Astrocyte of the hippocampus (primary cell): ENCODE measurements at regions not wholly inside any gene's neighbourhood (a gene's known extent, or its start where the extent isn't known, plus 50 kb on each side); places are given as distances from the start of the nearest gene placed in this dataset.
"Not testable (repeated sequence)": the region's sequence is repeated elsewhere in the genome, so short reads cannot be mapped to it uniquely, and the experiment has no call there.

Experiments
- DNase-seq: peaks from one replicate; pipeline ENCODE4 v3.0.0; 2011; ENCODE audit warnings: low read depth, low spot score

DNA sequence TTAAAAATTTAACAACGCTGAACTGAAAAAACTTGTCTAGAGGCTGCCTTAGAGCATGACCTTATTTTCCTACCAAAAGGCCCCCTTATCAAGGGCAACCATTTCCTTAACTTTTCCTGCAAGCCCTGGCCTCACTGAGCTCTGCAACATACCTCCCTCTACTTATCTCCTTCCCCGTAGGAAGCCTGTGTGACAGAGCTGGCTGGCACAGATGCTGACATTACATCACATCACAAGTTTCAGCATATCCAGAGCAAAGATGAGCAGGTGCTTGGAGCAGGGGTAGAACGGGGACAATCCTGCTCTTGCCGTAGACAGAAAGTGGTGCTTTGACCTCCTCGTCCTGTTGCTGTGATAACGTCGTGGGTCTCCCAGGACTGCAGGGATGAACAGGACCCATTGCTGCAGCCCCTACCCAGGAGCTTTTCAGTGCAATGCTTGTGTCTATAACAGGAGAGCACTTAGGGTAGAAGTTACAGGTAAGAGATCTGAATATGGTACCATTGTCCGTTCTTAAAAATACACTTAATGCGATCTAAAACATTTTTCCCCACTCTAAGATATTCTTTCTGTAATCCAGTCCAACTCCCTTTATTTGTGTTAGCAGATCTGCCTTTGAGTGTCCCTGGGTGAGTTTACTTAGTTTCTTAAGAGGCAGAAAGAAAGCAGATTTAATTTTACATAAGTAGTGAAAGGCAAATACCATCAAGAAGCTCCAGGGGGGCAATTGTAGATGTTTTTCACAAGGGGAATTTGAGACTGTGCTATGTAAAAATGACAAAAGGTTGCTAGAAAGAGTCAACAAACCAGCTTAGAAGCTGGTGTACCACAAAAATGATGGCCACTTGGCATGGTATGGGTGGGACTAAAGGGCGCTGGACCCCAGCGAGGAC lies 101.9 kb upstream of the EFNA5 start:
- DNase-seq = peak; percentile 7

GRCh38 chr5:107771926-107772325 lies 101.2 kb upstream of the EFNA5 start:
- DNase-seq = no peak

GRCh38 chr5:107770051-107770450 lies 99.3 kb upstream of the EFNA5 start:
- no peak for DNase-seq

DNA sequence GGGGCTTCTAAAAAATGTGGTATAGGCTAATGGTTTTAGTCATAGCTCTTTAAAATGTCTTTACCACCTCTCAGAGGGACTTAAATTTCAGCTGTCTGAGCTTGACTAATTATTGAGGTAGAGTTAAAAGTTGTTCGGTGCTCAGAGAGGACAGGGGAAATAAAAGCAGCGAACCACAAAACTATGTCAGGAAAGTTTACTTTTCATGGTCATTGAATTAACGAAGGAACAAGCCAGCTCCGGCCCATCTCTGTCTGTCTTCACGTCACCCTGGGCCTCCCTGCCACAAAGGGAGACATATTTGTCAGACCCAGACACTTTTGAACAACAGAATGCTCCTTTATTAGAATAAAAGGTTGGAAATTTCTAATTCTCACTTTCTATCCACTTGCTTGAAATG lies 98.8 kb upstream of the EFNA5 start:
- DNase-seq = peak; percentile 15

- DNase-seq = no peak
Measured at GRCh38 chr5:107766972-107767371, 96.2 kb upstream of the EFNA5 start.

DNA sequence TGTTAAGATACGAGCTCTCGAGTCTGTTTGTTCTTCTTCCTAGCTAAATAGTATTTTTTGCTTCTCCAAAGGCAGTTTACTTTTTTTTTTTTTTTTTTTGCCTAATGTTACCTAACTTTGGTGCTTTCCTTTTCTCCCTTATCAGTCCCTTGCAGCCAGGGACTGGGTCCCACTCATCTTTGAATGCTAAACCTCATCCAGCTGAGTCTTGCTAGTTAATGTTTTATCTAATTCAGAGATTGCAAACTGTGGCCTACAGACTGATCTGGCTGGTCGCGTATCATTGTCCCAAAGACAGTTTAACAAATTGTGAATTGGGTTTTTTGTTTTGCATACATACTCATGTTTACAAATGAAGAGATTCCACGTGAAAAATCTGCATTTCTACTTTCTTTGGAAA lies 95.7 kb upstream of the EFNA5 start:
- no peak for DNase-seq

- no peak for DNase-seq
Measured at GRCh38 chr5:107765805-107766063, 95.0 kb upstream of the EFNA5 start.

- no peak for DNase-seq
Measured at GRCh38 chr5:107764976-107765804, 94.5 kb upstream of the EFNA5 start.

DNA sequence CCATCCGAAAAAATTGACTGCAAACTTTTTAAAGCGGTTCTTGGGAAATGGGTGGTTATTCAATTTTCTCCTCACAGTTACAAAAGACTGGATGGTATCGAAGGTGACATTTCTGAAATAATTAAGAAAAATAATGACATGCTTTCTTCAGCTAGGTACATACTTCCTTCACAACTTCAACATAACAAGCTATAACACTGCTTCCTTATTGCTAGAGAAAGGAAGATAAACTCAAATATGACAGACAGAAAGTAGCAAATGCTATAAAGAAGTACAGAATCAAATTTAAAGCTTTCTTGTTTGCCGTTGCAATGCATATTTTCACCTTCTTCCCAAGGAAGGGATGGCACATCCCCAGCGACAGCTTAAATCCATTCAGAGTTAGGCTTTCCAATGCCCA lies 93.5 kb upstream of the EFNA5 start:
- no peak for DNase-seq

GRCh38 chr5:107753427-107753826 lies 82.7 kb upstream of the EFNA5 start:
- DNase-seq = no peak

DNA sequence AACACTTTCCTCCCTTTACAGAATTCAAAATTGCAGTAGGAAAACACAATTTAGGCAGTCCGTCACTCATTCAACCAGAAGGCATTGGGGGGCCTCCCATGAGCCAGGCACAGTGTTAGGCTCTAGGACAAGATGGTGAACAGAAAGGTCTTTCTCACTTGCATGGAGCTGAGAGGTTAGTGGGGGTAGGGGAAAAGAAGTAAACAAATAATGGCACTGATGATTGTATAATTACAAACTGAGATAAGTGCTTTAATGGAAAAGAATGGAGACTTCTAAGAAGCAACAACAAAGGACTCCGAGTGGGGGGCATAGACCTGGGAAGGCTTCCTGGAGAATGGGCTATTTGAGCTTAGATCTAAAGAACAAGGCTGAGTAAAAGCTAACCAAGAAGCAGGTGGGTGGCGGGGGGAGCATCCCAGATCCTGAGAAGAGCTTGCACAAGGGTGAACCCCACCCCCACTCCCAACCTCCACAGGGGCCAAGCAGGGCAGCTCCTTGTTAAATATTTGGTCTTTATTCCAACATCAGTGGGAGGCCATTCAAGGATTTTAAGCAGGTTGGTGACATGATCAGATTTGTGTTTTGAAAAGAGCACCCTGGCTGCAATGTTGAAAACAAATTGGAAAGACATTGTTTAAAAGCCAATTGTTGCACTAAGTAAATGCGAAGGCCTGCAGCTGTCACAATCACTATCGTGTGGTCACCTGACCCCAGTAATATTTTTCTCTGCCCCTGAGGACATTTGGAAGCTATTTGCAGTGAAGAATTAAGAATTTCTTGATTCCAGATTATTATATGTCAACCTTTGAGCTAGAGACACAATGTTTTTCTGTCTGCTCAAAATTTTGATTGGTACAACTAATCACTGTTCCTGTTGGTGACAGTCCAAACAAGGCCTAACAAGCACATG lies 73.9 kb upstream of the EFNA5 start:
- DNase-seq = no peak

- DNase-seq = peak; percentile 63
Measured at GRCh38 chr5:107743373-107744000, 72.8 kb upstream of the EFNA5 start.

- no peak for DNase-seq
Measured at GRCh38 chr5:107739661-107740060, 68.9 kb upstream of the EFNA5 start.

DNA sequence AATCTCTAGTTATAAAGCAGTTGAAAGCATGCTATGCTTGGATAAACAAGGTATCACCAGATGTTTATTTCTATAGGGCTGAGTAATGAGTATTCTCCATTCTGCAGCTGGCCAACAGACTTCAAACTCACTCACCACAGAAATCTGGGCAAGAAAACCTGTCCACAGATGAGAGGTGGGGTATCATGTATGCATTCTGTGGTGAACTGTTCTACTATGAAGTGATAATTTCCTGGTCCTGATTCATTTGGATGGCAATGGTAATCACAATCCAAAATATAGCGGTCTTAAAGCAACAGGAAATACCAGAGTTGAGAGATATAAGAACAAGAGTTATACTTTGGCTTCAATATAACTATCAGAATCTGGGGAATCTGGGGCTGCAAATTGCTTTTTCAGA lies 65.9 kb upstream of the EFNA5 start:
- peak; percentile 43 for DNase-seq

DNA sequence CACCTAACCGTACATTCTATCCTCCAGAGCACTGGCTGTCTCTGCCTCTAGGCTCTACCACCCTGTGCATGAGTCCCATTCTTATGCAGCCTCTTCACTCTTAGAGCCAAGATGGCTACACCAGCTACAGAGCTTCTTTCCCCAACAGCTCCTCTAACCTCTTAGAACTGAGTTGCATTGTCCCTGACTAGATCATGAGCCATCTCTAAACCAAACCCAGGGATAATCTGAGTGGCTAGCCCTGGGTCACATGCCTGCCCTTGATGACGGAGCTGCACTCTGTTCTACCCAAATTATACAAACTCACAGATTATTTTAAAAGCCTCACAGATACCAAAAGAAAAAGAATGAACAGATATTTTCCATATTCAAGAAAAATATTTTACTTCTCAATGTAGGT lies 65.4 kb upstream of the EFNA5 start:
- DNase-seq = not testable (repeated sequence)

- no peak for DNase-seq
Measured at GRCh38 chr5:107735558-107735957, 64.8 kb upstream of the EFNA5 start.

- DNase-seq = no peak
Measured at GRCh38 chr5:107726896-107727295, 56.2 kb upstream of the EFNA5 start.

DNA sequence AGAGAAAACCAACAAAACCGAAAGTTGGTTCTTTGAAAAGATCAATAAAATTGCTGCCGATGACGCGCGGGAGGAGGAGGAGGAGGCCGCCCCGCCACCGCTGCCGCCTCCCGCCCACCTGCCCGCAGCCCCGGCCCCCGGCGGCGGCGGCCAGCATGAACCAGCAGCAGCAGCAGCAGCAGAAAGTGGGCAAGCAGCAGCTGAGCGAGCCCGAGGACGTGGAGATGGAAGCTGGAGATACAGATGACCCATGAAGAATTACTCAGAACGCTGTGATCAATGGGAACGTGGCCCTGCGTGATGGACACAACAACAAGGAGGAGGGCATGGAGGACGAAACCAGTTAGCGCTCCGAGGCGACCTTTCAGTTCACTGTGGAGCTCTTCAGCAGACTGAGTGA lies 53.9 kb upstream of the EFNA5 start:
- no peak for DNase-seq

- DNase-seq = not testable (repeated sequence)
Measured at GRCh38 chr5:107721241-107721640, 50.5 kb upstream of the EFNA5 start.
